ENCODE measurements at regions not wholly inside any gene's neighbourhood (a gene's known extent, or its start where the extent isn't known, plus 50 kb on each side); places are given as distances from the start of the nearest gene placed in this dataset.

GRCh38 chr19:27733551-27734266, 1479.2 kb downstream of the UQCRFS1 start:
- Histone ChIP-seq H3K9me3 (replicated peaks; ENCODE audit: control insufficient read depth, insufficient read depth, low read length) (no peaks in the 10 kb centered on the region; the same call in 2 of the 3 replicates), H3K27ac (ENCODE audit: control insufficient read depth, insufficient read depth) (no peak overlapping the region)

GRCh38 chr19:27729332-27729731, 1483.6 kb downstream of the UQCRFS1 start:
- Histone ChIP-seq H3K9me3 (replicated peaks; ENCODE audit: control insufficient read depth, insufficient read depth, low read length) (no peaks in the 10 kb centered on the region; the same call in 2 of the 3 replicates), H3K27me3 (replicated peaks in 1 of 2; ENCODE audit: control insufficient read depth in 2 of 2, insufficient read depth in 2 of 2, low read length in 1 of 2) (no peaks in the 10 kb centered on the region), H3K9ac (ENCODE audit: control insufficient read depth, insufficient read depth, low read length) (no peak overlapping the region), H3K36me3 (ENCODE audit: control insufficient read depth in 2 of 2, insufficient read depth in 2 of 2, low read length in 1 of 2) (no peaks in the 10 kb centered on the region), H3K4me1 (ENCODE audit: control insufficient read depth, insufficient read depth, low read length) (no peaks in the 10 kb centered on the region), H3K4me3 (no peak overlapping the region), H3K27ac (ENCODE audit: control insufficient read depth, insufficient read depth) (no peak overlapping the region), H3K79me2 (ENCODE audit: control insufficient read depth, insufficient read depth, low read length) (no peaks in the 10 kb centered on the region), H3K4me2 (ENCODE audit: control insufficient read depth, insufficient read depth) (no peak overlapping the region), H4K20me1 (ENCODE audit: control insufficient read depth, insufficient read depth) (no peaks in the 10 kb centered on the region), H2AFZ (ENCODE audit: control insufficient read depth, low read depth, low read length) (no peak overlapping the region)
- intact Hi-C loops (cut with micrococcal nuclease; ENCODE audit: unreplicated experiment) = no loop called here
- 47% methylated on average over 2 of the region's 2 CpGs for WGBS (ENCODE audit: insufficient coverage, insufficient replicate concordance, low lambda C conversion rate, missing lambda C conversion rate)
- in situ Hi-C loops (cut with MboI) = no loop called here
- ATAC-seq = no peak
- FAIRE-seq = no peak
- POLR2A ChIA-PET = no interaction called here
- SMC1A ChIA-PET (ENCODE audit: uncharacterized antibody, unreplicated experiment) = no interaction called here
- BruUV-seq (replicated peaks) = no TSS peak
- RAD21 ChIA-PET (ENCODE audit: unreplicated experiment) = no interaction called here
- CTCF ChIA-PET = no interaction called here
- no peak for DNase-seq (ENCODE audit: low read depth, low spot score)
- no peak for TF ChIP-seq LARP7 (IDR thresholded peaks at IDR 0.05)
- TF ChIP-seq IRF4 (IDR thresholded peaks at IDR 0.05; ENCODE audit: low read depth, low read length) = no peak
- no peak for TF ChIP-seq MYB (IDR thresholded peaks at IDR 0.05; ENCODE audit: borderline replicate concordance, low read depth, low read length)
- TF ChIP-seq ZNF384 (IDR thresholded peaks at IDR 0.05; ENCODE audit: borderline replicate concordance, low read depth, low read length) = no peak
- TF ChIP-seq ZBTB40 (IDR thresholded peaks at IDR 0.05; ENCODE audit: borderline replicate concordance) = no peak
- TF ChIP-seq SMC3 (IDR thresholded peaks at IDR 0.05; ENCODE audit: borderline replicate concordance, low read length) = no peak
- TF ChIP-seq, protein P1, sequence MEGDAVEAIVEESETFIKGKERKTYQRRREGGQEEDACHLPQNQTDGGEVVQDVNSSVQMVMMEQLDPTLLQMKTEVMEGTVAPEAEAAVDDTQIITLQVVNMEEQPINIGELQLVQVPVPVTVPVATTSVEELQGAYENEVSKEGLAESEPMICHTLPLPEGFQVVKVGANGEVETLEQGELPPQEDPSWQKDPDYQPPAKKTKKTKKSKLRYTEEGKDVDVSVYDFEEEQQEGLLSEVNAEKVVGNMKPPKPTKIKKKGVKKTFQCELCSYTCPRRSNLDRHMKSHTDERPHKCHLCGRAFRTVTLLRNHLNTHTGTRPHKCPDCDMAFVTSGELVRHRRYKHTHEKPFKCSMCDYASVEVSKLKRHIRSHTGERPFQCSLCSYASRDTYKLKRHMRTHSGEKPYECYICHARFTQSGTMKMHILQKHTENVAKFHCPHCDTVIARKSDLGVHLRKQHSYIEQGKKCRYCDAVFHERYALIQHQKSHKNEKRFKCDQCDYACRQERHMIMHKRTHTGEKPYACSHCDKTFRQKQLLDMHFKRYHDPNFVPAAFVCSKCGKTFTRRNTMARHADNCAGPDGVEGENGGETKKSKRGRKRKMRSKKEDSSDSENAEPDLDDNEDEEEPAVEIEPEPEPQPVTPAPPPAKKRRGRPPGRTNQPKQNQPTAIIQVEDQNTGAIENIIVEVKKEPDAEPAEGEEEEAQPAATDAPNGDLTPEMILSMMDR (IDR thresholded peaks at IDR 0.05 in 2 of 3, conservative IDR thresholded peaks at IDR 0.05 in 1 of 3; ENCODE audit: control insufficient read depth in 2 of 3, extremely low read depth in 1 of 3, insufficient read depth in 1 of 3, low read depth in 3 of 3, low read length in 3 of 3) = no peak
- TF ChIP-seq, protein P2, sequence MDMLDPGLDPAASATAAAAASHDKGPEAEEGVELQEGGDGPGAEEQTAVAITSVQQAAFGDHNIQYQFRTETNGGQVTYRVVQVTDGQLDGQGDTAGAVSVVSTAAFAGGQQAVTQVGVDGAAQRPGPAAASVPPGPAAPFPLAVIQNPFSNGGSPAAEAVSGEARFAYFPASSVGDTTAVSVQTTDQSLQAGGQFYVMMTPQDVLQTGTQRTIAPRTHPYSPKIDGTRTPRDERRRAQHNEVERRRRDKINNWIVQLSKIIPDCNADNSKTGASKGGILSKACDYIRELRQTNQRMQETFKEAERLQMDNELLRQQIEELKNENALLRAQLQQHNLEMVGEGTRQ (IDR thresholded peaks at IDR 0.05; ENCODE audit: borderline replicate concordance, low read depth, low read length) = no peak

More at GRCh38 chr19:27733551-27734266, 1479.2 kb downstream of the UQCRFS1 start:
- H4K20me1 ChIP-seq (ENCODE audit: control insufficient read depth, insufficient read depth) = no peaks in the 10 kb centered on the region
- H3K4me1 ChIP-seq (ENCODE audit: control insufficient read depth, insufficient read depth, low read length) = no peaks in the 10 kb centered on the region
- H2AFZ ChIP-seq (ENCODE audit: control insufficient read depth, low read depth, low read length) = no peak overlapping the region
- ATAC-seq = no peak
- ChIA-PET CTCF (no interaction called here), RAD21 (ENCODE audit: unreplicated experiment) (no interaction called here), POLR2A (no interaction called here), SMC1A (ENCODE audit: uncharacterized antibody, unreplicated experiment) (no interaction called here)
- H3K9ac ChIP-seq (ENCODE audit: control insufficient read depth, insufficient read depth, low read length) = no peak overlapping the region
- no peak overlapping the region for H3K4me2 ChIP-seq (ENCODE audit: control insufficient read depth, insufficient read depth)
- intact Hi-C loops (cut with micrococcal nuclease; ENCODE audit: unreplicated experiment) (no loop called here), in situ Hi-C loops (cut with MboI) (no loop called here)
- H3K79me2 ChIP-seq (ENCODE audit: control insufficient read depth, insufficient read depth, low read length) = no peaks in the 10 kb centered on the region
- FAIRE-seq = no peak
- no peaks in the 10 kb centered on the region for H3K36me3 ChIP-seq (ENCODE audit: control insufficient read depth in 2 of 2, insufficient read depth in 2 of 2, low read length in 1 of 2)
- no peaks in the 10 kb centered on the region for H3K27me3 ChIP-seq (replicated peaks in 1 of 2; ENCODE audit: control insufficient read depth in 2 of 2, insufficient read depth in 2 of 2, low read length in 1 of 2)
- no peak for DNase-seq (ENCODE audit: low read depth, low spot score)
- H3K4me3 ChIP-seq = no peak overlapping the region
- WGBS (ENCODE audit: insufficient coverage, insufficient replicate concordance, low lambda C conversion rate, missing lambda C conversion rate) = 59% methylated on average over 4 of the region's 4 CpGs
- BruUV-seq (replicated peaks) = no TSS peak
- TF ChIP-seq EGR1 (IDR thresholded peaks at IDR 0.05; ENCODE audit: borderline replicate concordance in 1 of 2, low read depth in 2 of 2, low read length in 2 of 2) (no peak), EZH2 (IDR thresholded peaks at IDR 0.05; ENCODE audit: borderline replicate concordance, control insufficient read depth, low read depth, low read length) (no peak), SMARCA5 (IDR thresholded peaks at IDR 0.05) (no peak), ZNF622 (IDR thresholded peaks at IDR 0.05) (no peak), POLR2AphosphoS2 (IDR thresholded peaks at IDR 0.05; ENCODE audit: low read depth, low read length) (no peak)
